ENCODE measurements at regions not wholly inside any gene's neighbourhood (a gene's known extent, or its start where the extent isn't known, plus 50 kb on each side); places are given as distances from the start of the nearest gene placed in this dataset.

- no peaks in the 10 kb centered on the region for H3K36me3 Mint-ChIP-seq
- DNase-seq (no peak), ATAC-seq (ENCODE audit: low read depth in 2 of 2) (no peak)
- H3K27ac Mint-ChIP-seq, result no peak overlapping the region
- peaks cover 0 to 13% (median 6%) of the 10 kb centered on the region in 7 donors for H3K9me3 Mint-ChIP-seq
- no peaks in the 10 kb centered on the region for H3K27me3 Mint-ChIP-seq
- no peaks in the 10 kb centered on the region for H3K4me1 Mint-ChIP-seq
- H3K4me3 Mint-ChIP-seq, result no peak overlapping the region
Measured at GRCh38 chr14:81784084-81784483, 250.4 kb upstream of the SEL1L start.

GRCh38 chr14:81797315-81797714 lies 263.7 kb upstream of the SEL1L start:
- no peaks in the 10 kb centered on the region for H3K4me1 Mint-ChIP-seq
- H3K27ac Mint-ChIP-seq, result no peak overlapping the region
- DNase-seq, result no peak
- H3K4me3 Mint-ChIP-seq, result no peak overlapping the region
- peaks cover 0 to 4% (median 0%) of the 10 kb centered on the region in 3 donors for H3K27me3 Mint-ChIP-seq
- H3K9me3 Mint-ChIP-seq, result peaks cover 2 to 16% (median 6%) of the 10 kb centered on the region in 7 donors
- no peak for ATAC-seq (ENCODE audit: low read depth in 2 of 2)
- no peaks in the 10 kb centered on the region for H3K36me3 Mint-ChIP-seq

- H3K27ac Mint-ChIP-seq, result no peak overlapping the region
- ATAC-seq (ENCODE audit: low read depth in 2 of 2) (no peak), DNase-seq (no peak)
- no peaks in the 10 kb centered on the region for H3K36me3 Mint-ChIP-seq
- no peaks in the 10 kb centered on the region for H3K4me1 Mint-ChIP-seq
- no peak overlapping the region for H3K4me3 Mint-ChIP-seq
- peaks cover 0 to 12% (median 5%) of the 10 kb centered on the region in 7 donors for H3K9me3 Mint-ChIP-seq
- no peaks in the 10 kb centered on the region for H3K27me3 Mint-ChIP-seq
Measured at GRCh38 chr14:81801921-81802320, 268.3 kb upstream of the SEL1L start.

GRCh38 chr14:81802341-81802740 lies 268.7 kb upstream of the SEL1L start:
- H3K27me3 Mint-ChIP-seq, result no peaks in the 10 kb centered on the region
- peaks cover 0 to 12% (median 5%) of the 10 kb centered on the region in 7 donors for H3K9me3 Mint-ChIP-seq
- H3K27ac Mint-ChIP-seq, result no peak overlapping the region
- no peaks in the 10 kb centered on the region for H3K36me3 Mint-ChIP-seq
- ATAC-seq (ENCODE audit: low read depth in 2 of 2) (no peak), DNase-seq (no peak)
- H3K4me3 Mint-ChIP-seq, result no peak overlapping the region
- H3K4me1 Mint-ChIP-seq, result no peaks in the 10 kb centered on the region

- peaks cover 2 to 21% (median 10%) of the 10 kb centered on the region in 7 donors for H3K9me3 Mint-ChIP-seq
- H3K4me3 Mint-ChIP-seq, result no peak overlapping the region
- ATAC-seq (ENCODE audit: low read depth in 2 of 2) (no peak), DNase-seq (no peak)
- H3K4me1 Mint-ChIP-seq, result no peaks in the 10 kb centered on the region
- no peaks in the 10 kb centered on the region for H3K27me3 Mint-ChIP-seq
- H3K27ac Mint-ChIP-seq, result no peak overlapping the region
- H3K36me3 Mint-ChIP-seq, result no peaks in the 10 kb centered on the region
Measured at GRCh38 chr14:81805785-81806184, 272.1 kb upstream of the SEL1L start.

- H3K4me1 Mint-ChIP-seq, result no peaks in the 10 kb centered on the region
- ATAC-seq (ENCODE audit: low read depth in 2 of 2) (no peak), DNase-seq (no peak)
- no peak overlapping the region for H3K27ac Mint-ChIP-seq
- H3K4me3 Mint-ChIP-seq, result no peak overlapping the region
- H3K27me3 Mint-ChIP-seq, result no peaks in the 10 kb centered on the region
- peaks cover 2 to 16% (median 10%) of the 10 kb centered on the region in 7 donors for H3K9me3 Mint-ChIP-seq
- H3K36me3 Mint-ChIP-seq, result no peaks in the 10 kb centered on the region
Measured at GRCh38 chr14:81811705-81812269, 278.1 kb upstream of the SEL1L start.

- Mint-ChIP-seq H3K27ac (no peak overlapping the region), H3K4me3 (no peak overlapping the region), H3K4me1 (no peaks in the 10 kb centered on the region), H3K27me3 (no peaks in the 10 kb centered on the region), H3K9me3 (peaks cover 0 to 11% (median 8%) of the 10 kb centered on the region in 7 donors), H3K36me3 (no peaks in the 10 kb centered on the region)
- DNase-seq (no peak), ATAC-seq (ENCODE audit: low read depth in 2 of 2) (no peak)
Measured at GRCh38 chr14:81818271-81818670, 284.6 kb upstream of the SEL1L start.

GRCh38 chr14:81819344-81819743 lies 285.7 kb upstream of the SEL1L start:
- no peaks in the 10 kb centered on the region for H3K4me1 Mint-ChIP-seq
- no peaks in the 10 kb centered on the region for H3K27me3 Mint-ChIP-seq
- DNase-seq (no peak), ATAC-seq (ENCODE audit: low read depth in 2 of 2) (no peak)
- no peak overlapping the region for H3K4me3 Mint-ChIP-seq
- no peaks in the 10 kb centered on the region for H3K36me3 Mint-ChIP-seq
- no peak overlapping the region for H3K27ac Mint-ChIP-seq
- H3K9me3 Mint-ChIP-seq, result peaks cover 0 to 12% (median 8%) of the 10 kb centered on the region in 7 donors

GRCh38 chr14:81819910-81820309 lies 286.3 kb upstream of the SEL1L start:
- ATAC-seq (ENCODE audit: low read depth in 2 of 2) (no peak), DNase-seq (no peak)
- no peak overlapping the region for H3K27ac Mint-ChIP-seq
- H3K9me3 Mint-ChIP-seq, result peaks cover 0 to 12% (median 8%) of the 10 kb centered on the region in 7 donors
- no peak overlapping the region for H3K4me3 Mint-ChIP-seq
- H3K4me1 Mint-ChIP-seq, result no peaks in the 10 kb centered on the region
- no peaks in the 10 kb centered on the region for H3K27me3 Mint-ChIP-seq
- no peaks in the 10 kb centered on the region for H3K36me3 Mint-ChIP-seq

- H3K27ac Mint-ChIP-seq, result no peak overlapping the region
- no peaks in the 10 kb centered on the region for H3K4me1 Mint-ChIP-seq
- DNase-seq (no peak), ATAC-seq (ENCODE audit: low read depth in 2 of 2) (no peak)
- peaks cover 0 to 30% (median 10%) of the 10 kb centered on the region in 7 donors for H3K9me3 Mint-ChIP-seq
- H3K4me3 Mint-ChIP-seq, result no peak overlapping the region
- H3K27me3 Mint-ChIP-seq, result no peaks in the 10 kb centered on the region
- H3K36me3 Mint-ChIP-seq, result no peaks in the 10 kb centered on the region
Measured at GRCh38 chr14:81826081-81826480, 292.4 kb upstream of the SEL1L start.

GRCh38 chr14:81829447-81829846 lies 295.8 kb upstream of the SEL1L start:
- no peaks in the 10 kb centered on the region for H3K4me1 Mint-ChIP-seq
- H3K9me3 Mint-ChIP-seq, result peaks cover 6 to 25% (median 12%) of the 10 kb centered on the region in 7 donors
- no peak overlapping the region for H3K27ac Mint-ChIP-seq
- no peaks in the 10 kb centered on the region for H3K27me3 Mint-ChIP-seq
- no peak overlapping the region for H3K4me3 Mint-ChIP-seq
- H3K36me3 Mint-ChIP-seq, result no peaks in the 10 kb centered on the region
- ATAC-seq (ENCODE audit: low read depth in 2 of 2) (no peak), DNase-seq (no peak)

- peaks cover 9 to 35% (median 18%) of the 10 kb centered on the region in 7 donors for H3K9me3 Mint-ChIP-seq
- no peak for ATAC-seq (ENCODE audit: low read depth in 2 of 2)
- H3K27ac Mint-ChIP-seq, result no peak overlapping the region
- no peak for DNase-seq
- no peaks in the 10 kb centered on the region for H3K27me3 Mint-ChIP-seq
- H3K4me1 Mint-ChIP-seq, result no peaks in the 10 kb centered on the region
- H3K36me3 Mint-ChIP-seq, result no peaks in the 10 kb centered on the region
- H3K4me3 Mint-ChIP-seq, result no peak overlapping the region
Measured at GRCh38 chr14:81831128-81831820, 297.6 kb upstream of the SEL1L start.

- ATAC-seq (ENCODE audit: low read depth in 2 of 2), result no peak
- no peaks in the 10 kb centered on the region for H3K27me3 Mint-ChIP-seq
- H3K36me3 Mint-ChIP-seq, result no peaks in the 10 kb centered on the region
- H3K4me1 Mint-ChIP-seq, result no peaks in the 10 kb centered on the region
- no peak overlapping the region for H3K4me3 Mint-ChIP-seq
- DNase-seq, result no peak
- no peak overlapping the region for H3K27ac Mint-ChIP-seq
- H3K9me3 Mint-ChIP-seq, result peaks cover 6 to 35% (median 20%) of the 10 kb centered on the region in 7 donors
Measured at GRCh38 chr14:81834308-81834707, 300.7 kb upstream of the SEL1L start.

- H3K36me3 Mint-ChIP-seq, result no peaks in the 10 kb centered on the region
- no peak overlapping the region for H3K27ac Mint-ChIP-seq
- H3K4me3 Mint-ChIP-seq, result no peak overlapping the region
- H3K27me3 Mint-ChIP-seq, result no peaks in the 10 kb centered on the region
- peaks cover 8 to 28% (median 15%) of the 10 kb centered on the region in 7 donors for H3K9me3 Mint-ChIP-seq
- DNase-seq (no peak), ATAC-seq (ENCODE audit: low read depth in 2 of 2) (no peak)
- H3K4me1 Mint-ChIP-seq, result no peaks in the 10 kb centered on the region
Measured at GRCh38 chr14:81837304-81837703, 303.7 kb upstream of the SEL1L start.
